ENCODE measurements at regions not wholly inside any gene's neighbourhood (a gene's known extent, or its start where the extent isn't known, plus 50 kb on each side); places are given as distances from the start of the nearest gene placed in this dataset.
"Not testable (repeated sequence)": the region's sequence is repeated elsewhere in the genome, so short reads cannot be mapped to it uniquely, and the experiment has no call there.

DNA sequence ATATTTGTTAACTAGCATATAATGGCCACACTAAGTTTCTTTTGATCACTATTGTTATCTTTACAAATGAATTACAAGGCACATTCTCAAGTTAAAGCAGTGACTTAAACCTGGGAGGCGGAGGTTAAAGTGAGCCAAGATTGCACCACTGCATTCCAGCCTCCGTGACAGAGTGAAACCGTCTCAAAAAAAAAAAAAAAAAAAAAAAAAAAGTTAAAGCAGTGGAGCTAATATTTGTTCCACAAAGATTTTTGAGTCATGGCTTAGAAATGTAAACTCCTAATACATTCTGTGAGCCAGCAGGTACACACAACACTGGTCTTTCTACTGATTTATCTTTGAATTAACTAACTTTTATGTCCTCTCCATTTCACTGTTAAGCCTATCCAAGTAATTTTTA, 221.7 kb upstream of the HTR1E start:
- H3K27me3 ChIP-seq (ENCODE audit: insufficient read depth, low read length) = no peaks in the 10 kb centered on the region
- Mint-ChIP-seq H3K27ac (no peak overlapping the region), H3K36me3 (no peaks in the 10 kb centered on the region), H3K9me3 (peaks cover 0 to 4% (median 0%) of the 10 kb centered on the region in 8 donors), H3K4me3 (no peak overlapping the region), H3K4me1 (no peaks in the 10 kb centered on the region), H3K27me3 (no peaks in the 10 kb centered on the region)
- ChIA-PET CTCF (ENCODE audit: partially characterized antibody) (no interaction called here), POLR2A (ENCODE audit: partially characterized antibody) (no interaction called here)
- no peaks in the 10 kb centered on the region for H3K9me3 ChIP-seq (ENCODE audit: control insufficient read depth in 1 of 2, low read length in 2 of 2)
- H3K36me3 ChIP-seq (ENCODE audit: insufficient read depth, low read length) = no peaks in the 10 kb centered on the region
- intact Hi-C loops (cut with micrococcal nuclease) = no loop called here
- no peak for DNase-seq
- H3K27ac ChIP-seq (ENCODE audit: low read depth, low read length) = no peak overlapping the region
- no peak overlapping the region for H3K4me3 ChIP-seq (ENCODE audit: low read length in 2 of 2)
- H3K4me1 ChIP-seq (ENCODE audit: insufficient read depth, low read length) = no peaks in the 10 kb centered on the region

DNA sequence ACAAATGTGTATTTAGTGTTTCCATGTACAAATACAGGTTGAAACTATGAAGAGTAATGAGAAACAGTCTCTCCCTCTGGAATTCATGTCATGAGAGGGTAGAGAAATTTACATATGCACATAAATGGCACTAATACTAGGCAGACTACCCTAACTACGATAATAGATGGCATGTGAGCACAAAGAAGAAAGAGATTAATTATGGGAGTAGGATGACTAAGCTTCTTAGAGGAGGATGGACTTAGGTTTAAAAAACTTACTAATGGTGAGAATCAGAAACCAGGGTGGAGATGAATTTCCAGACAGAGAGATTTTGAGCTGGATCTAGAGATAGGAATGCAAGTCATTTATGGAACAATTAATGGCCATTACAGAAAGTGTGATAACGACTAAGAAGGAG, 225.3 kb upstream of the HTR1E start:
- intact Hi-C loops (cut with micrococcal nuclease) = no loop called here
- no peaks in the 10 kb centered on the region for H3K36me3 Mint-ChIP-seq
- POLR2A ChIA-PET (ENCODE audit: partially characterized antibody) = no interaction called here

DNA sequence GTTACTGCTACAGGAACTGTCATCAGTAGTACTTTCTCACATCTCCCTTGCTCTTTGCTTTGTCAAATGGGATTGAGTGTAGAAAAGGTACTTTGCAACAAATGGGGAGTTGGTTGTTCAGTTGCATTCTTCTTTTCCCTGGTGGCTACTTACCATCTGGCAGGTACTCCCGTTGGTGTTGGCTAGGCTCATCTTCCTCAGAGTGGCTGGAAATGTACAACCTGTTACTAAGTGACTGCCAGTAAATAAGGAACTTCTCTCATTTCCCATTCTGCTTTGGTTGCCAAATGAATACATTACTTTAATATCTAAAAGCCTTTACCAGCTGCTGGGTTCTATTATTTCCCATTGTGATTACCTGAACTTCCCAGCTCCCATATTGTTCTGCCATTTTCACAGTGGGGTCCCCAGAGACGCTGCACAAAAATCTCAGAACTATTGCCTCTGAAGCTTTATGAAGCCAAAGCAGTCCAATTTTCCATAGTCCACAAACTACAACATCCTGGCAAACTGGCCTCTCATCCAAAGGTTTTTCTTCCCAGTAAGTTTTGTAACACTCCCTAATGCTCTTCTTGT, 229.7 kb upstream of the HTR1E start:
- intact Hi-C loops (cut with micrococcal nuclease) = no loop called here
- H3K36me3 ChIP-seq (ENCODE audit: insufficient read depth, low read length) = no peaks in the 10 kb centered on the region
- H3K4me1 ChIP-seq (ENCODE audit: insufficient read depth, low read length) = no peaks in the 10 kb centered on the region
- DNase-seq = no peak
- H3K9me3 ChIP-seq (ENCODE audit: control insufficient read depth in 1 of 2, low read length in 2 of 2) = no peaks in the 10 kb centered on the region
- ChIA-PET CTCF (ENCODE audit: partially characterized antibody) (no interaction called here), POLR2A (ENCODE audit: partially characterized antibody) (no interaction called here)
- Mint-ChIP-seq H3K4me3 (no peak overlapping the region), H3K36me3 (no peaks in the 10 kb centered on the region), H3K9me3 (peaks cover 0 to 6% (median under 1%) of the 10 kb centered on the region in 8 donors), H3K27ac (no peak overlapping the region), H3K27me3 (no peaks in the 10 kb centered on the region), H3K4me1 (no peaks in the 10 kb centered on the region)
- H3K27ac ChIP-seq (ENCODE audit: low read depth, low read length) = no peak overlapping the region
- no peak overlapping the region for H3K4me3 ChIP-seq (ENCODE audit: low read length in 2 of 2)
- no peaks in the 10 kb centered on the region for H3K27me3 ChIP-seq (ENCODE audit: insufficient read depth, low read length)

More for the DNA sequence above, 225.3 kb upstream of the HTR1E start:
- Histone ChIP-seq H3K27me3 (ENCODE audit: insufficient read depth, low read length) (no peaks in the 10 kb centered on the region), H3K36me3 (ENCODE audit: insufficient read depth, low read length) (no peaks in the 10 kb centered on the region), H3K27ac (ENCODE audit: low read depth, low read length) (no peak overlapping the region), H3K4me1 (ENCODE audit: insufficient read depth, low read length) (no peaks in the 10 kb centered on the region), H3K4me3 (ENCODE audit: low read length in 2 of 2) (no peak overlapping the region), H3K9me3 (ENCODE audit: control insufficient read depth in 1 of 2, low read length in 2 of 2) (no peaks in the 10 kb centered on the region)
- no peaks in the 10 kb centered on the region for H3K4me1 Mint-ChIP-seq
- CTCF ChIA-PET (ENCODE audit: partially characterized antibody) = no interaction called here
- H3K4me3 Mint-ChIP-seq = no peak overlapping the region
- H3K27me3 Mint-ChIP-seq = no peaks in the 10 kb centered on the region
- no peak for DNase-seq
- H3K27ac Mint-ChIP-seq = no peak overlapping the region
- H3K9me3 Mint-ChIP-seq = peaks cover 0 to 2% (median 0%) of the 10 kb centered on the region in 8 donors

DNA sequence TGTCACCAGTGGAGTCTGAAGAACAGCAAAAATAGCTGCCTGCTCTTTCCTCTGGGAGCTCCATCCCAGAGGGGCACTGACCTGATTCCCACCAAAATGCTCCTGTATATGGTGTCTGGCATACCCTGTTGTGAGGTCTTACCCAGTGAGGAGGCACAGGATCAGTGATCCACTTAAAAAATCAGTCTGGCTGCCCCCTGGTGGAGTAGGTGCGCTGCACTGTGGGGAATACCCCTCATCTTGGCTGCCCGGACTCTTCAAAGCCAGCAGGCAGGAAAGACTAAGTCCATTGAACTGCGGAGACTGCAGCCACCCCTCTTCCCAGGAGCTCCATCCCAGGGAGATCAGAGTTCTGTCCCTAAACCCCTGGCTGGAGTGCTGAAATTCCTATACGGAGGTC, 230.9 kb upstream of the HTR1E start:
- no peak overlapping the region for H3K4me3 ChIP-seq (ENCODE audit: low read length in 2 of 2)
- intact Hi-C loops (cut with micrococcal nuclease) = no loop called here
- Mint-ChIP-seq H3K4me3 (no peak overlapping the region), H3K27me3 (no peaks in the 10 kb centered on the region), H3K9me3 (peaks cover 0 to 6% (median 1%) of the 10 kb centered on the region in 8 donors), H3K27ac (no peak overlapping the region), H3K4me1 (no peaks in the 10 kb centered on the region), H3K36me3 (no peaks in the 10 kb centered on the region)
- POLR2A ChIA-PET (ENCODE audit: partially characterized antibody) = no interaction called here
- CTCF ChIA-PET (ENCODE audit: partially characterized antibody) = no interaction called here
- H3K27ac ChIP-seq (ENCODE audit: low read depth, low read length) = no peak overlapping the region
- no peaks in the 10 kb centered on the region for H3K27me3 ChIP-seq (ENCODE audit: insufficient read depth, low read length)
- H3K36me3 ChIP-seq (ENCODE audit: insufficient read depth, low read length) = no peaks in the 10 kb centered on the region
- no peaks in the 10 kb centered on the region for H3K4me1 ChIP-seq (ENCODE audit: insufficient read depth, low read length)
- DNase-seq = no peak
- no peaks in the 10 kb centered on the region for H3K9me3 ChIP-seq (ENCODE audit: control insufficient read depth in 1 of 2, low read length in 2 of 2)

DNA sequence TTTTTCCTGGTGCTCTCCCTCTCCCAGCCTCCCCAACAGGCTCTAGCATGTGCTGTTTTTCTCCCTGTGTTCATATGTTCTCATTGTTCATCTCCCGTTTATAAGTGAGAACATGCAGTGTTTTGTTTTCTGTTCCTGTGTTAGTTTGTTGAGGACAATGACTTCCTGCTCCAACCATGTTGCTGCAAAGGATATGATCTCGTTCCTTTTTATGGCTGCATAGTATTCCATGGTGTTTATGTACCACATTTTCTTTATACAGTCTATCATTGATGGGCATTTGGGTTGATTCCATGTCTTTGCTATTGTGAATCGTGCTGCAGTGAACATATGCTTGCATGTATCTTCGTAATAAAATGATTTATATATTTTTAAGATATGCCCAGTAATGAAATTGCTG, 236.1 kb upstream of the HTR1E start:
- CTCF ChIA-PET (ENCODE audit: partially characterized antibody); H3K4me3 ChIP-seq (ENCODE audit: low read length in 2 of 2); H3K4me3 Mint-ChIP-seq; H3K36me3 Mint-ChIP-seq; H3K27ac Mint-ChIP-seq; DNase-seq; H3K27me3 Mint-ChIP-seq; H3K36me3 ChIP-seq (ENCODE audit: insufficient read depth, low read length); H3K9me3 ChIP-seq (ENCODE audit: control insufficient read depth in 1 of 2, low read length in 2 of 2); H3K27ac ChIP-seq (ENCODE audit: low read depth, low read length); H3K27me3 ChIP-seq (ENCODE audit: insufficient read depth, low read length); intact Hi-C loops (cut with micrococcal nuclease); POLR2A ChIA-PET (ENCODE audit: partially characterized antibody); H3K4me1 ChIP-seq (ENCODE audit: insufficient read depth, low read length); H3K4me1 Mint-ChIP-seq; H3K9me3 Mint-ChIP-seq: not testable (repeated sequence)

DNA sequence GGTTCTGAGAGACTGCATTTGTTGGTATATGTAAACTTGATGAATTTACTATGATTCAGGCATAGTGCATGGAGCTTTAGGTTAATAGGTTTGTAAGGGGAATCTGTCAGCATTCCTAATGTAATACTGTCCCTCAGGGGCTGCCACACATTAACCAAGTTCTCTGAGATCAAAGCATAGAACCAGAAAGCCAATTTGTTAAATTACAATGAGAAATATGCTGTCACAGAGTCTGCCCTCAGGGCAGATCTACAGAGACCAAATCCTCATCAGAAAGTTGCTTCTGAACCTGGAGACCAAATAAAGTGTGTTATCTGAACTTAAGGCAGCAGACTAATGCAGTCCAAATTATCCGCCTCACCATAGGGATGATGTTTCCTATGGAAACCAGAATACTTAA, 250.8 kb upstream of the HTR1E start:
- no peaks in the 10 kb centered on the region for H3K36me3 Mint-ChIP-seq
- DNase-seq = no peak
- no peak overlapping the region for H3K27ac ChIP-seq (ENCODE audit: low read depth, low read length)
- CTCF ChIA-PET (ENCODE audit: partially characterized antibody) = no interaction called here
- peaks cover 0 to 9% (median 0%) of the 10 kb centered on the region in 8 donors for H3K9me3 Mint-ChIP-seq
- H3K4me1 ChIP-seq (ENCODE audit: insufficient read depth, low read length) = no peaks in the 10 kb centered on the region
- H3K9me3 ChIP-seq (ENCODE audit: control insufficient read depth in 1 of 2, low read length in 2 of 2) = no peaks in the 10 kb centered on the region
- no peaks in the 10 kb centered on the region for H3K36me3 ChIP-seq (ENCODE audit: insufficient read depth, low read length)
- intact Hi-C loops (cut with micrococcal nuclease) = no loop called here
- no peaks in the 10 kb centered on the region for H3K4me1 Mint-ChIP-seq
- POLR2A ChIA-PET (ENCODE audit: partially characterized antibody) = no interaction called here
- H3K27me3 ChIP-seq (ENCODE audit: insufficient read depth, low read length) = no peaks in the 10 kb centered on the region
- H3K4me3 ChIP-seq (ENCODE audit: low read length in 2 of 2) = no peak overlapping the region
- no peaks in the 10 kb centered on the region for H3K27me3 Mint-ChIP-seq
- H3K4me3 Mint-ChIP-seq = no peak overlapping the region
- no peak overlapping the region for H3K27ac Mint-ChIP-seq

DNA sequence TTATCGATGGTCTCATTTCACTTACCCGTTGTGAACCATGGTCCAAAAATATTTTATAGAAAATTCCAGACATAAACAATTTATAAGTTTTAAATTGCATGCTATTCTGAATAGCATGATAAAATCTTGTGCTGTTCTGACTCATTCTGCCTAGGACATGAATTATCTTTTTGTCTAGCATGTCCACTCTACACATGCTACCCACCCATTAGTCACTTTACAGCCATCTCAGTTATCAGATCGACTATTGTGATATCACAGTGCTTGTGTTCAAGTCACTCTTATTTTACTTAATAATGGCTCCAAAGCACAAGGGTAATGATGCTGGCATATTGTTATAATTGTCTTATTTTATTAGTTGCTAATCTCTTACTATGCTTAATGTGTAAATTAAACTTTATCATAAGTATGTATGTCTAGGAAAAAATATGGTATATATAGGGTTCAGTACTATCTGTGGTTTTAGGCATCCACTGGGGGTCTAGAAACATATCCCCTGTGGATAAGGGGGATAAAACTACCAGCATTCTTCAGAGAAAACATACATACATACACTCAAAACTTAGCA, 252.0 kb upstream of the HTR1E start:
- Histone ChIP-seq H3K36me3 (ENCODE audit: insufficient read depth, low read length) (no peaks in the 10 kb centered on the region), H3K27ac (ENCODE audit: low read depth, low read length) (no peak overlapping the region), H3K4me3 (ENCODE audit: low read length in 2 of 2) (no peak overlapping the region), H3K9me3 (ENCODE audit: control insufficient read depth in 1 of 2, low read length in 2 of 2) (no peaks in the 10 kb centered on the region), H3K4me1 (ENCODE audit: insufficient read depth, low read length) (no peaks in the 10 kb centered on the region), H3K27me3 (ENCODE audit: insufficient read depth, low read length) (no peaks in the 10 kb centered on the region)
- Mint-ChIP-seq H3K9me3 (peaks cover 0 to 9% (median 3%) of the 10 kb centered on the region in 8 donors), H3K27me3 (no peaks in the 10 kb centered on the region), H3K4me3 (no peak overlapping the region), H3K27ac (no peak overlapping the region), H3K36me3 (no peaks in the 10 kb centered on the region), H3K4me1 (no peaks in the 10 kb centered on the region)
- no peak for DNase-seq
- intact Hi-C loops (cut with micrococcal nuclease) = no loop called here
- ChIA-PET CTCF (ENCODE audit: partially characterized antibody) (no interaction called here), POLR2A (ENCODE audit: partially characterized antibody) (no interaction called here)
